ENCODE measurements at regions not wholly inside any gene's neighbourhood (a gene's known extent, or its start where the extent isn't known, plus 50 kb on each side); places are given as distances from the start of the nearest gene placed in this dataset.

- DNase-seq (ENCODE audit: low spot score): no peak
- no peak for TF ChIP-seq CTCF (IDR thresholded peaks at IDR 0.05; ENCODE audit: extremely low read depth, insufficient read depth, missing control alignments)
- in situ Hi-C loops (cut with MboI; ENCODE audit: low pct_unique_long_range_greater_than_20kb, low sequenced_read_pairs, unreplicated experiment): no loop called here
These were observed 49.9 kb downstream of the RIN2 start for GRCh38 chr20:19807946-19808330.

- in situ Hi-C loops (cut with MboI; ENCODE audit: low pct_unique_long_range_greater_than_20kb, low sequenced_read_pairs, unreplicated experiment): no loop called here
- no peak for TF ChIP-seq CTCF (IDR thresholded peaks at IDR 0.05; ENCODE audit: extremely low read depth, insufficient read depth, missing control alignments)
- DNase-seq (ENCODE audit: low spot score): no peak
These were observed 50.4 kb downstream of the RIN2 start for GRCh38 chr20:19808498-19808897.

GRCh38 chr20:19809505-19809904, 51.4 kb downstream of the RIN2 start:
- in situ Hi-C loops (cut with MboI; ENCODE audit: low pct_unique_long_range_greater_than_20kb, low sequenced_read_pairs, unreplicated experiment): no loop called here
- DNase-seq (ENCODE audit: low spot score): no peak

GRCh38 chr20:19811231-19811630, 53.2 kb downstream of the RIN2 start:
- no peak for DNase-seq (ENCODE audit: low spot score)
- no peak for TF ChIP-seq CTCF (IDR thresholded peaks at IDR 0.05; ENCODE audit: extremely low read depth, insufficient read depth, missing control alignments)
- in situ Hi-C loops (cut with MboI; ENCODE audit: low pct_unique_long_range_greater_than_20kb, low sequenced_read_pairs, unreplicated experiment): no loop called here

More at GRCh38 chr20:19809505-19809904, 51.4 kb downstream of the RIN2 start:
- no peak for TF ChIP-seq CTCF (IDR thresholded peaks at IDR 0.05; ENCODE audit: extremely low read depth, insufficient read depth, missing control alignments)

GRCh38 chr20:19812056-19812455, 54.0 kb downstream of the RIN2 start:
- no peak for DNase-seq (ENCODE audit: low spot score)
- in situ Hi-C loops (cut with MboI; ENCODE audit: low pct_unique_long_range_greater_than_20kb, low sequenced_read_pairs, unreplicated experiment): no loop called here
- TF ChIP-seq CTCF (IDR thresholded peaks at IDR 0.05; ENCODE audit: extremely low read depth, insufficient read depth, missing control alignments): no peak

- no peak for TF ChIP-seq CTCF (IDR thresholded peaks at IDR 0.05; ENCODE audit: extremely low read depth, insufficient read depth, missing control alignments)
- no peak for DNase-seq (ENCODE audit: low spot score)
- in situ Hi-C loops (cut with MboI; ENCODE audit: low pct_unique_long_range_greater_than_20kb, low sequenced_read_pairs, unreplicated experiment): no loop called here
These were observed 54.6 kb downstream of the RIN2 start for GRCh38 chr20:19812696-19813095.

Measured in GM13977 (cell line).